HG02798 (cell line): ENCODE measurements at regions not wholly inside any gene's neighbourhood (a gene's known extent, or its start where the extent isn't known, plus 50 kb on each side); places are given as distances from the start of the nearest gene placed in this dataset.
"Not testable (repeated sequence)": the region's sequence is repeated elsewhere in the genome, so short reads cannot be mapped to it uniquely, and the experiment has no call there.

Experiments used
- ATAC-seq: cut with Tn5 transposase; IDR thresholded peaks from one replicate; pipeline ENCODE4 v1.9.1; 2021; ENCODE audit warnings: mild to moderate bottlenecking; ENCODE audit not compliant: unreplicated experiment, poor library complexity

DNA sequence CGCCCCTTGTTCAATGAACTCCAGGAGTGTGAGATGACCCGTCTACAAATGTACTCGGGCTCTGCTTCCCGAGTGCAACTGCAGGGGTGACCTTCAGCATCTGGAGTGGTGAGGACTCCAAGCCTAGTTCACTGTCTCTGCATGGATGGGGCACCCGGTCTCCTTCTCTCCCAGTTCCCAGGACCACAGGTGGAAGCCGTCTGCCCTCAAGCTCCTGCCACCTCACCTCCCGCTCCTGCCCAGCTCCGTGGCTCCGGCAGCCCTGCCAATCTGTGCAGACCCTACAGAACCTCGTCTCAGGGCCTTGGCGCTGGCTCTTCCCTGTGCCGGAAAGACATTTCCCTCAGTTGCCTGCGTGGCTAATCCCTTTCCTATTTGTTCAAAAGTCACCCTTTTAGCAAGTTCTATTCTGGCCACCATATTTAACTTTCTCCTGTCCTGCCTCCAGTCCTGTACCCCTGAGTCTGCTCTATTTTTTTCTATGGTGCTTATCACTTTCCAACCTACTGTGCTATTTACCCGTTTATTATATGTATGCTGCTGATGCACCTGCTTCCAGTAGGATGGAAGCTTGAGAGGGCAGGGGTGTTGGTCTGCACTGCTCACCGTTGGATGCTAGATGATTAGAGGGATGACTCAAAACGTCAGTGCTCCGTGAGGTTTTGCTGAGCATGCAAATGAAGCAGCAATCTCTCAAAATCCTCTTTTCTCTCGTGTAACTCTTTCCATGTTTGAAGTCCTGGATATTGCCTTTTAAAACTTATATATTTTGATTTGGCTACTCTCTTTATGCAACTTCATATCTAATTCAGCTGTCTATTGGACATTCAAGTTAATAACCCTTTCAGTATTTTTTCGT, 641.4 kb downstream of the ACTR3B start:
- ATAC-seq, result no peak

DNA sequence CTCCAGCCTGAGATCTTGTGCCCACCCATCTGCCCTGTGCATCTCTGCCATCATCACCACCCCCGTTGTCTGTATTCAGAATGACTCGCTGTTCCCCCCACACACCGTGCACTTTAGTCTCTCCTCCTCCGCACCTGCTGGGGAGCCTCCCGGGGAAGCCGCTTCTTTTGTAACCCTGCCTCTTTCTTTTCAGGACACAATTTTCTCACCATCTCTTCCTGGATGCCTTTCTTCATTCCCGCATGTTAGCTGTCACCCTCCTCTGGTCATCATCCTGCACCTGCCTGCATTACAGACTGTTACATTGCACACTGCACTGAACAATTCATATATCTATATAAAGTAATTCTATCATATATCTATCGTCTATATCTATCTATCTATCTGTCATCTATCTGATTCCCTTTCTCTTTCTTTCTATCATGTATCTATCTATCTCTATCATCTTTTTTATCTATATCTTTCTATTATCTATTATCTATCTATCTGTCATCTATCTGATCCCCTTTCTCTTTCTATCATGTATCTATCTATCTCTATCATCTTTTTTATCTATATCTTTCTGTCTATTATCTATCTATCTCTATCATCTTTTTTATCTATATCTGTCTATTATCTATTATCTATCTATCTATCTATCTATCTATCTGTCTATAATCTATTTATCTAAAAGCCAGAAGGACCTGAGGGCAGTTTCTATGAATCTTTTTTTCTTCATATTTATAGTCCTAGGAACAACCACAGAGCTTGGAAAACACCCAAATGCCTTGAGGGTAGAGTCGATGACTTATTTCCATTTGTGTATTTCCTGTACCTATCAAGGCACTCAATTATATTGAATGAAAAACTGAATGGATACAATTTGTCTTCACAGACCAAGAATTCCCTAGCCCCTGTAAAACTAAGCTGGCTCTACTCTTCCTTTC, 642.5 kb downstream of the ACTR3B start:
- no peak for ATAC-seq

DNA sequence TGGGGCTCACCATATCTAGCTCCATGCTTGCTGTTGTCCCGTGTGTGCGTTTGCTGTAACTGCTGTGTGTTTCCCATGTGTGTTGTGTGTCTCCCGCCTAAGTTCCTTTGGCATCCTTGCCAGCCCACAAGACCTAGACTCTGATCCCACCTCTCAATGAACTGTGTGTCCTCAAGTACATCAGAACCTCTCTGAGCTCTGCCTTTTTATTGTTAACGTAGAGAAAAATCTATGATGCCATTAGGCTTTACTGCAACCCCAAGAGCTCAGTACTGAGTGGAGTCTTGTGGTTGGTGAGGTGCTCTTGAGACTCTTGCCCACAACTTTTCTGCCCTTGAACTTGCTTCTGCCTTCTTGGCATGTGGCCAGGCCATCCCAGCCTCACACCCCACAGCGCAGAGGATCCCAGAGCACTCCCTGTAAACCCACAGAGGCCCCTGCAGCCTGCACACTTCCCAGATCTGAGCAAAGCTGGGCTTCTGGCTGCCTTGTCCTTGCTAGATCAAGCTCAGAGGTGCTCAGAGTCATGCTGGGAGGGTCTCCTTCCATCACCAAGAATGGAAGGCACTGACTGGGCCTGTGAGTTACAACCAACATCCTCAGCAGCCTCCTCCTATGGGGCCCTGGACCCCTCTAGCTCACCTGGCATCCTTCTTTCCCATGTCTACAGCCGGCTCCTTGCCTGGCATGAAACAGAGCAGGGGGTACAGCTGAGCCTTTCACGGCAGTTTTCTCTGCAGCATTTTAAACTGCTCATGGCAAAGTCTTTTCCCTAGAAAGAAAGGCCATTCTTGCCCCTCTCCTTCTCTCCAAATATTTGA, 643.4 kb downstream of the ACTR3B start:
- ATAC-seq, result no peak

DNA sequence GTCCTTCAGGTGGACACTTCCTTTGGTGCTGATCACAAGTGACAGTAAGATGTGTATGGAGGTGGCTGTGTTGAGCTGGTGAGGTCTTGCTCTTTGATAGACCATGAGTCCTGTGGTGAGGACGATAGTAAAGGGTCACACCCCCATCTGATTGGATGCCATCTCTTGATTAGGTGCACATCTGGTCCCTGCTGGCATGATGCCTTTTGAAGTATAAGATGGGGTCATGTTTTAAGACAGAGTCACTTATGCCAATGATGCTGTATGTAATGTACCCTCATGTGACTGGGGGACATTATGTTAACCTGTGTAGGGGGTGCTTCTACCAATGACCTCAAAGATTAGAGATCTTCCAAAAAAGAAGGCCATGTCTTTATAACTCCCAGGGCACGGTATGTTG, 644.6 kb downstream of the ACTR3B start:
- no peak for ATAC-seq

DNA sequence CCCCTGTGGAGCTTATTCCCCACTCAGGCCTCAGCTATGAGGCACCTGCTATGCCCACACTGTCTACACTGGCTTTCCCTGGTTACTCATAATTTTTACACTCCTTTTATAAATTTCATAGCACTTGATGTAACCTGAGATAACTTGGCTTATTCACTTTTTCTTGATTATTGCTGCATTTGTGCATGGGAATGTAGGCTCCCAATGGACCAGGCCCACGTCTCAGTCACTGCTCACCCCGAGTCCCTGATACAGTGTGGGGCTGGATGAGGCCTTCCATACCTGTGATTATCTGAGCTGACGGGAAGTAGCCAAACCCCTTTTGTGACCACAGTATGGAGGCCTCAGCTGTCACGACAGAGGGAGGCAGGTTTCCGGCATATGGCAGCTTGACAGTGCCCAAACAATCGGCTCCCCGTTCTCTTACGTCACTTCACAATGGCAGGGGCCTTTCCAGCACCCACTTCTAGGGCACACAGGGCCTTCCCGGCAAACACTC, 645.3 kb downstream of the ACTR3B start:
- ATAC-seq, result no peak

DNA sequence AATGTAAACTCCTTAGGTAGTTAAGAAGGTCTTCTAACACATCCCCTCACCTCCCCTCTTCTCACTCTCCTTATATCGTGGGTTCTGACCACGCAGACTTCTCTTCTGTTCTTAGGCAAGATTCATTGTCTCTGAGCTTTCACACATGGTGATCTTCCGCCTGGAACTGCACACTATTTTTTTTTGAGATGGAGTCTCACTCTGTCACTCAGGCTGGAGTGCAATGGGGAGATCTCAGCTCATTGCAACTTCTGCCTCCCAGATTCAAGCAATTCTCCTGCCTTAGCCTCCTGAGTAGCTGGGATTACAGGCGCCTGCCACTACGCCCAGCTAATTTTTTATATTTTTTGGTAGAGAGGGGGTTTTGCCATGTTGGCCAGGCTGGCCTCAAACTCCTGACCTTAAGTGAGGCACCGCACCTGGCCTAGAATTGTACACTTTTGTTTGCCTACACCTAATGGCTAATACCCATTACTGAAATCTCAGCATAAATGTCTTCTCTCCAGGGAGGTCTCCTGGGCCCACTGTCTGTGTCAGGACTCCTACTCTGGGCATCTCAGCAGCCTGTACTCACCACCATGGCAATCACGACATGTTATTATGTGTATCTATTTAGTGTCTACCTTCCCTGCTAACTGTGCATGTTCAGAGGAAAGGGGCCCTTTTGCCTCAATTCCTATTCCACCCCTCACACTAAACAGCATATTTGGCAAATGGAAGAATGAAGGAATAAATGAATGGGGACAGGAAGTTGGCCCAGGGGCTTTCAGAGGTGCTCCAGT, 646.3 kb upstream of the DPP6 start:
- ATAC-seq, result no peak

DNA sequence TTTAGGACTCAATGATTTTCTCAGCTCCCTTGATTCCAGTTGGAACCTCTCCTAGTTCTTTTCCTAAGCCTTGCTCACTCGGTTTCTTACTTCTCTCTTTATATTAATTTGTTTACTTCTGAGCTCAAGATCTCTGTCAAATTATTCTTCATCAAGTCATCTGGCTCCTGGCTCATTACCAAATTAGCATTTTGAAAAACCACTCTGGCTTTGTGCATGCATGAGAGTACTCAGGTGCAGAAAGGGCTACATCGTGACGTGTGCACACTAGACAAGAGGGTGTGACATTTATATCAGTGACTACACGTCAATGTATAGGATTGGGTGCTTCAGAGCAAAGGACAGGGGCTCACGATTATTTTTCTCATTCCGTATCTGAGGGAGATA, 645.7 kb upstream of the DPP6 start:
- ATAC-seq, result no peak

DNA sequence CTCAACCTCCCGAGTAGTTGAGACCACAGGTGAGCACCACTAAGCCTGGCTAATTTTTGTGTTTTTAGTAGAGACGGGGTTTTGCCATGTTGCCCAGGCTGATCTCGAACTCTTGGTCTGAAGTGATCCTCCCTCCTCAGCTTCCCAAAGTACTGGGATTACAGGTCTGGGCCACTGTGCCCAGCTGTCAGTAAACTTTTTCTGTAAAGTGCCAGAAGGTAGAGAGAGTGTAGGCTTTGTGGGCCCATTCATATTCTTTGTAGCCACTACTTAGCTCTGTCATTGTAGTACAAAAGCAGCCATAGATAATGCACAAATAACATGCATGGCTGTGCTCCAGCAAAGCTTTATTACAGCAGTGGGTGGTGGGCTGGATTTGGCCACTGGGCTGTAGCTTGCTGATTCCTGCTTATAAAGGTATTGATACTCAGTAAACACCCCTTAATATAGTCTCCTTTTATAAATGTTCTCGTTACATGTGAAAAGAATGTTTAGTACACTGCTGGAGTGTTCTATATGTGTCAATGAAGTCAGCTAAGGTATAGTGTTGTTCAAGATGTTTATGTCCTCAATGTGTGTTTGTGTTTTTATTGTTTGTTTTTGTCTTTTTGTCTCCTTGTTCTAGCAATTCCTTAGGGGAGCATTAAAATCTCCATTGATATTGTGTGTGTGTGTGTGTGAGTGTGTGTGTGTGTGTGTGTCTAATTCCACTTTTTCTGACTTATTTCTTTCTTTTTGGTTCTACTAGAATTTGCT, 644.7 kb upstream of the DPP6 start:
- no peak for ATAC-seq

DNA sequence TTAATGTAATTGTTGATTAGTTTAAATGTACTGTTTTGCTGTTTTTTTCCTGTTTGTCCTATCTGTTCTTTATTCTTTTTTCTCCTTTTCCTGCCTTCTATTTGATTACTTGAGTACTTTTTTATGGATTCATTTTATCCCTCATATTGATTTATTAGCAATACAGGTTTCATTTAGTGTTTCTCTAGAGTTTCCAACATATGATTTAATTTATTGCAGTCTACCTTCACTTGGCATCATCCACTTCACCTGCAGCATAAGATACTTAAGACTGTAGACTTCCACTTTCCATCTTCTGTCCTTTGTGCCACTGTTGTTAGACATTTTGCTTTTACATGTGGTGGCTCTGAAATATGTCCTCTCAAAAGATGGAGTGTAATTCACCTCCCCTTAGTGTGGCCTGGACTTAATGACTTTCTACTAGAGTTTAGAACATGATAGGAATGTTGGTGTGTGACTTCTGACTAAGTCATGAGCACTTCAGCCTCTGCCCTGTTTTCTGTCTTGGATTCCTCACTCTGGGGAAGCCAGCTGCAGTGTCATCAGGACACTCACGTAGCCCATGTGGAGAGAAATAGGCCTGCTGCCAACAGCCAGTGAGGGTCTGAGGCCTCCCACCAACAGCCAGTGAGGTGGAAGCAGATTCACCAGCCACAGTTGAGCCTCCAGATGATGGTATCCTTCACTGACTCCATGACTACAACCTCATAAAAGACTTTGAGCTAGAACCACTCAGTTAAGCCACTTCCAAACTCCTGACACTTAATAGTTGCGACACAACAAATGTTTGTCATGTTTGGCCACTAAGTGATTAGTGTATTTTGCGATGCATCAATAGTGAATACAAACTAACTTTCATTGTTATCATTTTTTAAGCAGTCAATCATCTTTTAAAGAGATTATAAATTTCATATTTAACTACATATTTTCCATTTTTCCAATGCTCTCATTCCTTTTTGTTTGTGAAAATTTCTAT, 643.5 kb upstream of the DPP6 start:
- ATAC-seq, result no peak

DNA sequence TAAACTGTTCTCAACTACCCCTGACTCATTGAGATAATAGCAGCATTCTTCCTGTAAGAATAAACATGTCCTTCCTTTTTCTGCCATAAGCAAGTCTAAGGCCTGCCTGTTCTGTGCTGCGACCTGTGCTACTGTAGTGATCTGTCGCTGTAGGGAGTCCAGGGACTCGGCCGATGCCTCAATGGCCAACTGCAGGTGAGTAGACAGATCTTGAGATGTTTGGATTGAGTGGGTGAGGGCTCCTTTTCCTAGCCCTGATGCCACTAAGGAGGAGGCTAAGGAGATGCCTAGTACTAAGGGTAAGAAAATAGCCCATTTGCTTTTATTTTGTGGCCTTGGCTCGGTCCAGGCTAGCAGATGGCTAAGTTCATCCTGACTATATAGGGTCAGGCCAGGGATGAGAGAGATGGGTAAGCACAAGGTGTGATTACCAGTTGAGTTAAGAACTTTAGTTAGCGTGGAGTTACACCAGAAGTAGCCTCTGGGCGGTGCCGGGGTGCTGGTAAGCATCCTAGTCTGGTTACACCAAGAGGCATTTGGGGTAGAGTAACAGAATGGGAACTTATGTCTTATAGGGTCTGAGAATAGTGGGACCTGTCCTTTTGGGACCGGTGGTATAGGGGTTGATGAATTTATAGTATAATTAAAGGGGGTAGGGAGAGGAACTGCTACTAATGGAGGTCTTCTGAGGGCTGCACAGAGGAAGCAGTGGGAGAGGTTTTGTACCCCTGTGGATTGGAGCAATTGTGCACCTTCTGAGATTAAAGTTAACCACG, 642.4 kb upstream of the DPP6 start:
- not testable (repeated sequence) for ATAC-seq

DNA sequence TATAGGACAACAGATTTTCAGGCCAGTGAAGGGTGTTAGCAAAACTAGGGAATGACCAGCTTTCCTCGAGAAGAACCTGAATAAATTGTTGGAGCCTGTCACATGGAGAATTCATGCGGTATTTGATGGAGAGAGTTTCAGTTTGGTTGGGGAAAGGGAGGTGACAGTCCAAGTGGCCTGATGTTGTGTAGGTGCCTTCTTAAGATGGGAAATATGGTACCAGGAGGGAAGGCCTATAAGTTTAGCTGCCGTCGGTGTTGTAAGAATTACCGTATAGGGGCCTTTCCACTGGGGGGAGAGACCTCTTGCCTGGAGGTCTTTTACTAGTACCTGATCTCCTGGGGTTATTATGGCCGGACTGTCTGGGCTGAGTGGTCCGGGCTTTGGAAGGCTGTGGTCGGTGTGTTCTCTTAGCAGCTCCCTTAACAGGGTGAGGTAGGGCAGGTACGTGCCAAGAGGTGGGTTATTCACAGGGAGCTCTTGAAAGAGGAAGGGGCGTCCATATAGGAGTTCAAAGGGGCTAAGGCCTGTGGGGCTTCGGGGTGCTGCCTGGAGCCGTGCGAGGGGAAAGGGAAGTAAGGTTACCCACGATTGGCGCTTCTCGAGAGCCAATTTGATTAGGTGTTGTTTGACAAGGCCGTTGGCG, 641.1 kb upstream of the DPP6 start:
- not testable (repeated sequence) for ATAC-seq

DNA sequence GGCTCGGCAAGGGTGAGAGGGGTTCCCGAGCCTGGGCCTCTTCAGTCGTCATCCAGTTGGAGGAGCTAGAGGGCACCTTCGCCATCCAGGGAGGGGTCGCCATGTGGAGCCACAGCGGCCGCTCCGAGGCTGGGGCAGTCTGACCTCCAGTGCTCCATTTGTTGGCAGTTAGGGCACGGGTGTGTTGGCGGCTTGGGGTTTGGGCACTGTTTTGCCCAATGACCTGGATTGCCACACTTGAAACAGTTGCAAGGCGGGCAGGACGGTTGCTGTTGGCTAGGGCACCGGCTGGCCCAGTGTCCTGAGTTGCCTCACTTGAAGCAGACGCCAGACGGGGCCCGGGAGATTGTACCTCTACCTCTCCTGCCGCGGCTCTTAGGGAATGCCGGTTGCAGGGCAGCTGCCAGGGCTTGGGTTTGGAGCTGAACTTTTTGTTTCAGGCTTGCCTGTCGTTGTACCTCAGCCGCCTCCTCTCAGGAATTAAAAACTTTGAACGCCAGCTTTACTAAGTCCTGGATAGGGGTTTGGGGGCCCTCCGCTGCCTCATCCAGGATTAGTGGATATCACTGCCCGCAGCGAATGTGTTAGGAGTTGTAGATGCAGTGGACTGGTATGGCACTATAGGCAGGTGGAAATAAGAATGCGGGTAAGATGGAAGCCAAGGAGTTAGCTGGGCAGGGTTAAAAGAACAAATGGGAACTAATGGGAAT, 639.9 kb upstream of the DPP6 start:
- not testable (repeated sequence) for ATAC-seq

DNA sequence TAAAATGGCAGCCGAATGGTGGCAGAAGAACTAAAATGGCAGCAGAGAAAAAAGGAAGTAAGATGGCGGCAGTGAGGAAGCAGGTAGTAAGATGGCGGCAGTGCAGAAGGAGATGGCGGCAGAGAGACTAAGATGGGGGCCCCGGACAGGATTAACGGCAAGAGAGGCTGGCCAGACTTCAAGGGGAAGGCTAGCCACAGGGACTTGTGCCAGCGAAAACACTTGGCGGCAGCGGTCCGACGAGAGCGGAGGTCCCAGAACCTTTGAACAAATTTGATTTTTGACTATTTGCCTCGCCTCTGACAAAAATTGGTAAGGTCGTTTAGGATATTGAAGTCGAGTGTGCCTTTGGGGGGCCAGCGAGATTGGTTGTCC, 639.4 kb upstream of the DPP6 start:
- ATAC-seq, result not testable (repeated sequence)

DNA sequence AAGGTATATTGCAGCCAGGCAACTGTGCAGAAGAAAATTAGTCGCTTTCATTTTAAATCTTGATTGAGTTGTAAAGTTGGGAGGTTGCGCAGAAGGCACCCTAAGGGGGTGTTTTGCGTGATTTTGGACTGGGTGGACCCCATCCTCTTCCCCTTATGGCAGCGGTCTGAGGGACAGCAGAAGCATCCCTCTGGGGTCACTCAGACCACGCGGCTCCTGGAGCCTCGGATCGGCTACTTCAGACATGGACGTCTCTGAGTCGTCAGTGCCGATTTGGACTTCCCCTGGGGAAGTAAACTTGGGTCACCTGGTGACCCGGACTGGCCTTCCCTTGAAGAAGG, 639.0 kb upstream of the DPP6 start:
- ATAC-seq, result no peak

DNA sequence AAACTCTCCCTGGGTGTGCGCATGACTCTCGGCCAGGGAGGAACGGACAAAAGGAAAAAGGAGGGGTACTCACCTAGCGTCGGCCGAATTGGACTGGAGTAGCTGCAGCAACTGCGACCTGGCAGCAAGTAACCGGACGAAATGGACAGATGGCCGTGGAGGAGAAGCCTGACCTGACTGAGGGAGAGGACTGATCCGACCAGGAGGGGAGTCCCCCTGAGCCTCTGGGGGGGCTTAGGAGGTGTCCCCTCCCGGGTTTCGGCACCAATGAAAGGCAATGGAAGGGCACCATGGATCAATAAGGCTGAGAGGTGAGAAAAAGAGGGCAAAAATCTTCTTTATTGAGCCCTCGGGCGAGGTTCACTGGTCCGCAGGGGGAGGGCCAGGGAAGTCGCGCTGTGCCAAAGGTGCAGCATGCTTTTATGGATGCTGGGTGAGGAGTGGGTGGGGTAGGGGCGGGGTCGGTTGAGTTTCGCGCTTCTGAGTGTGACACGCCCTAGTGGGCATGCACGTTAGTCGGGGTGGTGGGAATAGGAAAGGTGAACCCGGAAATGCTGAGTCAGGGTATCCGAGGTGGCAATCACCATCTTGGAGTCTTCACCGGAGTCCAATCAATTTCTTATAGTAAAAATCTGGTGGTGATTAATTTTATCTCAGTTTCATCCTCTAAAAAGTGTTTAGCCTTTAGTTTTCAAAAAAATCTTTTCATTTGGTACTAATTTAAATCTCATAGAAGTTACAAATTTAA, 638.5 kb upstream of the DPP6 start:
- ATAC-seq, result no peak
